AG10803 (cell line): ENCODE measurements at regions not wholly inside any gene's neighbourhood (a gene's known extent, or its start where the extent isn't known, plus 50 kb on each side); places are given as distances from the start of the nearest gene placed in this dataset.

Source experiments
- DNase-seq: peaks from one replicate; pipeline ENCODE4 v3.0.0; 2010; ENCODE audit warnings: low read depth
- H3K4me3 ChIP-seq: 2 replicates; pipeline ENCODE4 v1.5.1; 2011; ENCODE audit warnings: mild to moderate bottlenecking, low read length, control low read depth
- CTCF ChIP-seq: conservative IDR thresholded peaks from 2 replicates; pipeline ENCODE4 v1.5.1; 2011; ENCODE audit warnings: mild to moderate bottlenecking, low read length, control low read depth, inconsistent platforms

GRCh38 chr5:155295111-155295510 is 281.6 kb downstream of the KIF4B start:
- no peak overlapping the region for H3K4me3 ChIP-seq
- no peak for DNase-seq
- TF ChIP-seq CTCF = no peak

- DNase-seq = no peak
- no peak for TF ChIP-seq CTCF
- no peak overlapping the region for H3K4me3 ChIP-seq
Measured at GRCh38 chr5:155299386-155300005, 285.9 kb downstream of the KIF4B start.

GRCh38 chr5:155303120-155303519 is 289.6 kb downstream of the KIF4B start:
- no peak for DNase-seq
- TF ChIP-seq CTCF = no peak
- no peak overlapping the region for H3K4me3 ChIP-seq

- no peak for DNase-seq
- TF ChIP-seq CTCF = no peak
- no peak overlapping the region for H3K4me3 ChIP-seq
Measured at GRCh38 chr5:155307229-155307628, 293.7 kb downstream of the KIF4B start.

GRCh38 chr5:155308289-155308688 is 294.7 kb downstream of the KIF4B start:
- H3K4me3 ChIP-seq = no peak overlapping the region
- DNase-seq = no peak
- TF ChIP-seq CTCF = no peak

GRCh38 chr5:155309021-155309746 is 295.6 kb downstream of the KIF4B start:
- no peak for DNase-seq
- H3K4me3 ChIP-seq = no peak overlapping the region
- no peak for TF ChIP-seq CTCF

GRCh38 chr5:155311721-155312120 is 298.2 kb downstream of the KIF4B start:
- no peak for TF ChIP-seq CTCF
- DNase-seq = no peak
- H3K4me3 ChIP-seq = no peak overlapping the region
